Common myeloid progenitor, CD34-positive (primary cell): ENCODE measurements at regions not wholly inside any gene's neighbourhood (a gene's known extent, or its start where the extent isn't known, plus 50 kb on each side); places are given as distances from the start of the nearest gene placed in this dataset.

Source experiments
- CTCF ChIA-PET: fragments of 350-600 bp; sonication (Branson Sonifier 250); formaldehyde crosslinking; loops from one replicate; lab custom pipeline; 2021; ENCODE audit warnings: antibody characterized with exemption; lab: Charles Lee
- POLR2A ChIA-PET: fragments of 350-600 bp; sonication (Branson Sonifier 250); formaldehyde crosslinking; loops from one replicate; lab custom pipeline; 2021; ENCODE audit warnings: antibody characterized with exemption; lab: Charles Lee
- DNase-seq, 3 donors: peaks; one replicate each; pipeline versions ENCODE4 v3.0.0 to v3.0.0-alpha.2; 2013
- H3K27ac ChIP-seq, 2 experiments: 1 replicate in 1 of 2; 2 replicates in 1 of 2; pipeline ENCODE4 v1.7.0; 2013; ENCODE audit warnings: inconsistent platforms in 2 of 2, low read length in 2 of 2, mild to moderate bottlenecking in 2 of 2, low read depth in 1 of 2, moderate library complexity in 1 of 2; ENCODE audit not compliant: severe bottlenecking in 2 of 2, insufficient read depth in 1 of 2, poor library complexity in 1 of 2
- H3K27me3 ChIP-seq, 5 experiments: replicated peaks in 2 of 5; 1 replicate in 3 of 5; 2 replicates in 2 of 5; pipeline versions ENCODE4 v1.6.1 to v1.7.0; 2013; ENCODE audit warnings: low read length in 4 of 5, mild to moderate bottlenecking in 2 of 5, moderate library complexity in 2 of 5, inconsistent platforms in 1 of 5; ENCODE audit not compliant: insufficient read depth in 5 of 5, control insufficient read depth in 4 of 5
- H3K36me3 ChIP-seq, 4 experiments: 1 replicate in 2 of 4; 2 replicates in 2 of 4; pipeline versions ENCODE4 v1.6.1 to v1.7.0; 2013; ENCODE audit warnings: low read length in 3 of 4, control low read depth in 1 of 4, mild to moderate bottlenecking in 1 of 4; ENCODE audit not compliant: control insufficient read depth in 4 of 4, insufficient read depth in 4 of 4
- H3K4me1 ChIP-seq, 4 experiments: 1 replicate in 3 of 4; 2 replicates in 1 of 4; pipeline versions ENCODE4 v1.6.1 to v1.7.1; 2013; ENCODE audit warnings: low read length in 3 of 4, mild to moderate bottlenecking in 3 of 4, control low read depth in 1 of 4, inconsistent platforms in 1 of 4, moderate library complexity in 1 of 4; ENCODE audit not compliant: control insufficient read depth in 4 of 4, insufficient read depth in 4 of 4; ENCODE audit errors: control extremely low read depth in 1 of 4
- H3K4me3 ChIP-seq, 7 experiments: 1 replicate in 4 of 7; 2 replicates in 3 of 7; pipeline versions ENCODE4 v1.5.1 to v1.7.0; 2013; ENCODE audit warnings: mild to moderate bottlenecking in 7 of 7, low read length in 6 of 7, moderate library complexity in 6 of 7, inconsistent platforms in 2 of 7, low read depth in 2 of 7, control low read depth in 1 of 7; ENCODE audit not compliant: insufficient read depth in 4 of 7, control insufficient read depth in 1 of 7; ENCODE audit errors: extremely low read depth in 1 of 7
- H3K9me3 ChIP-seq, 5 experiments: 1 replicate in 4 of 5; 2 replicates in 1 of 5; pipeline versions ENCODE4 v1.6.1 to v1.7.1; 2013; ENCODE audit warnings: low read length in 4 of 5, mild to moderate bottlenecking in 2 of 5, inconsistent platforms in 1 of 5, low read depth in 1 of 5, moderate library complexity in 1 of 5; ENCODE audit not compliant: control insufficient read depth in 4 of 5, insufficient read depth in 2 of 5; ENCODE audit errors: control extremely low read depth in 1 of 5
- WGBS: methylation state at CpG from one replicate; pipeline ENCODE4 v1.1.5; 2013; ENCODE audit not compliant: insufficient coverage; 5-methylcytosine and 5-hydroxymethylcytosine counted together

- no peak overlapping the region for H3K4me3 ChIP-seq
- WGBS: 93% methylated on average over 4 of the region's 4 CpGs
- no peaks in the 10 kb centered on the region for H3K36me3 ChIP-seq
- no peaks in the 10 kb centered on the region for H3K4me1 ChIP-seq
- ChIA-PET CTCF (no interaction called here), POLR2A (no interaction called here)
- H3K27me3 ChIP-seq: no peaks in the 10 kb centered on the region
- H3K27ac ChIP-seq: no peak overlapping the region
- no peaks in the 10 kb centered on the region for H3K9me3 ChIP-seq
- DNase-seq: no peak
Observed at GRCh38 chr5:107325866-107326265, 344.9 kb downstream of the EFNA5 start.

GRCh38 chr5:107324809-107325208 is 345.9 kb downstream of the EFNA5 start:
- H3K27ac ChIP-seq: no peak overlapping the region
- H3K27me3 ChIP-seq: no peaks in the 10 kb centered on the region
- H3K36me3 ChIP-seq: no peaks in the 10 kb centered on the region
- ChIA-PET POLR2A (no interaction called here), CTCF (no interaction called here)
- H3K9me3 ChIP-seq: no peaks in the 10 kb centered on the region
- H3K4me1 ChIP-seq: no peaks in the 10 kb centered on the region
- no peak for DNase-seq
- no peak overlapping the region for H3K4me3 ChIP-seq

GRCh38 chr5:107324071-107324470 is 346.7 kb downstream of the EFNA5 start:
- Histone ChIP-seq H3K27ac (no peak overlapping the region), H3K4me1 (no peaks in the 10 kb centered on the region), H3K36me3 (no peaks in the 10 kb centered on the region), H3K9me3 (no peaks in the 10 kb centered on the region), H3K27me3 (no peaks in the 10 kb centered on the region), H3K4me3 (no peak overlapping the region)
- POLR2A ChIA-PET: interaction anchor here (0.6 kb wide), 1 partner anchor 1058 kb away, joined by 3 read pairs; the partner anchor contains the start of gene FBXL17
- CTCF ChIA-PET: no interaction called here
- WGBS: 100% methylated on average over 1 of the region's 1 CpG
- no peak for DNase-seq

GRCh38 chr5:107323536-107323935 is 347.2 kb downstream of the EFNA5 start:
- Histone ChIP-seq H3K27me3 (no peaks in the 10 kb centered on the region), H3K9me3 (no peaks in the 10 kb centered on the region), H3K36me3 (no peaks in the 10 kb centered on the region), H3K4me3 (no peak overlapping the region), H3K27ac (no peak overlapping the region), H3K4me1 (no peaks in the 10 kb centered on the region)
- DNase-seq: no peak
- POLR2A ChIA-PET: no interaction called here
- CTCF ChIA-PET: interaction anchor here (0.9 kb wide), 1 partner anchor 11 kb away, joined by 3 read pairs; no protein-coding TSS in a partner anchor
- no CpG with 5 or more reads among the region's 6 CpGs for WGBS

GRCh38 chr5:107322936-107323335 is 347.8 kb downstream of the EFNA5 start:
- ChIA-PET CTCF (interaction anchor here (0.9 to 1.5 kb wide), 2 partner anchors 11 to 23 kb away, joined by 3 to 4 read pairs; no protein-coding TSS in a partner anchor), POLR2A (no interaction called here)
- H3K27me3 ChIP-seq: no peaks in the 10 kb centered on the region
- no peaks in the 10 kb centered on the region for H3K36me3 ChIP-seq
- WGBS: 50% methylated on average over 1 of the region's 5 CpGs
- no peak overlapping the region for H3K4me3 ChIP-seq
- H3K4me1 ChIP-seq: no peaks in the 10 kb centered on the region
- no peak overlapping the region for H3K27ac ChIP-seq
- peak in 2 of 3 donors; percentile 30 to 45 for DNase-seq
- H3K9me3 ChIP-seq: no peaks in the 10 kb centered on the region

GRCh38 chr5:107321906-107322305 is 348.8 kb downstream of the EFNA5 start:
- Histone ChIP-seq H3K36me3 (no peaks in the 10 kb centered on the region), H3K9me3 (no peaks in the 10 kb centered on the region), H3K4me3 (no peak overlapping the region), H3K4me1 (no peaks in the 10 kb centered on the region), H3K27me3 (no peaks in the 10 kb centered on the region), H3K27ac (no peak overlapping the region)
- WGBS: 100% methylated on average over 1 of the region's 1 CpG
- no peak for DNase-seq
- POLR2A ChIA-PET: interaction anchor here (0.6 kb wide), 1 partner anchor 592 kb away, joined by 3 read pairs; no protein-coding TSS in a partner anchor
- CTCF ChIA-PET: interaction anchor here (1.5 kb wide), 1 partner anchor 22 kb away, joined by 4 read pairs; no protein-coding TSS in a partner anchor

GRCh38 chr5:107320846-107321245 is 349.9 kb downstream of the EFNA5 start:
- Histone ChIP-seq H3K36me3 (no peaks in the 10 kb centered on the region), H3K9me3 (no peaks in the 10 kb centered on the region), H3K4me3 (no peak overlapping the region), H3K27ac (no peak overlapping the region), H3K4me1 (no peaks in the 10 kb centered on the region), H3K27me3 (no peaks in the 10 kb centered on the region)
- ChIA-PET POLR2A (no interaction called here), CTCF (no interaction called here)
- DNase-seq: no peak
- WGBS: no CpG with 5 or more reads among the region's 2 CpGs
